GM21515 (cell line): ENCODE measurements at regions not wholly inside any gene's neighbourhood (a gene's known extent, or its start where the extent isn't known, plus 50 kb on each side); places are given as distances from the start of the nearest gene placed in this dataset.
"Not testable (repeated sequence)": the region's sequence is repeated elsewhere in the genome, so short reads cannot be mapped to it uniquely, and the experiment has no call there.

Experiments used
- ATAC-seq: cut with Tn5 transposase; IDR thresholded peaks from one replicate; pipeline ENCODE4 v1.9.1; 2021; ENCODE audit not compliant: unreplicated experiment

GRCh38 chr6:9233226-9233625 lies 797.9 kb upstream of the SLC35B3 start:
- ATAC-seq: no peak

- ATAC-seq: no peak
Observed at GRCh38 chr6:9225441-9225871, 790.1 kb upstream of the SLC35B3 start.

- no peak for ATAC-seq
Observed at GRCh38 chr6:9224539-9224938, 789.2 kb upstream of the SLC35B3 start.

- not testable (repeated sequence) for ATAC-seq
Observed at GRCh38 chr6:9213717-9214116, 778.4 kb upstream of the SLC35B3 start.

- no peak for ATAC-seq
Observed at GRCh38 chr6:9208966-9209365, 773.6 kb upstream of the SLC35B3 start.

GRCh38 chr6:9205645-9206044 lies 770.3 kb upstream of the SLC35B3 start:
- ATAC-seq: no peak

- no peak for ATAC-seq
Observed at GRCh38 chr6:9204171-9204570, 768.8 kb upstream of the SLC35B3 start.

GRCh38 chr6:9200712-9201111 lies 765.4 kb upstream of the SLC35B3 start:
- ATAC-seq: no peak

GRCh38 chr6:9197726-9198125 lies 762.4 kb upstream of the SLC35B3 start:
- ATAC-seq: no peak

- no peak for ATAC-seq
Observed at GRCh38 chr6:9195322-9195721, 760.0 kb upstream of the SLC35B3 start.

- no peak for ATAC-seq
Observed at GRCh38 chr6:9192405-9192909, 757.1 kb upstream of the SLC35B3 start.

- ATAC-seq: no peak
Observed at GRCh38 chr6:9186148-9186547, 750.8 kb upstream of the SLC35B3 start.

GRCh38 chr6:9178071-9178470 lies 742.7 kb upstream of the SLC35B3 start:
- ATAC-seq: no peak

- no peak for ATAC-seq
Observed at GRCh38 chr6:9173229-9173628, 737.9 kb upstream of the SLC35B3 start.

GRCh38 chr6:9172096-9172495 lies 736.8 kb upstream of the SLC35B3 start:
- ATAC-seq: no peak

GRCh38 chr6:9168669-9169068 lies 733.3 kb upstream of the SLC35B3 start:
- ATAC-seq: no peak

GRCh38 chr6:9161731-9162130 lies 726.4 kb upstream of the SLC35B3 start:
- no peak for ATAC-seq

GRCh38 chr6:9159051-9159450 lies 723.7 kb upstream of the SLC35B3 start:
- ATAC-seq: no peak

GRCh38 chr6:9155836-9156235 lies 720.5 kb upstream of the SLC35B3 start:
- ATAC-seq: no peak

GRCh38 chr6:9143140-9143539 lies 707.8 kb upstream of the SLC35B3 start:
- ATAC-seq: no peak

- no peak for ATAC-seq
Observed at GRCh38 chr6:9140951-9141460, 705.7 kb upstream of the SLC35B3 start.

- ATAC-seq: no peak
Observed at GRCh38 chr6:9140172-9140571, 704.8 kb upstream of the SLC35B3 start.

- no peak for ATAC-seq
Observed at GRCh38 chr6:9139746-9140145, 704.4 kb upstream of the SLC35B3 start.
